Ascending aorta (tissue), 2 donors: ENCODE measurements at regions not wholly inside any gene's neighbourhood (a gene's known extent, or its start where the extent isn't known, plus 50 kb on each side); places are given as distances from the start of the nearest gene placed in this dataset.

Experiments
- DNase-seq, 2 donors: peaks; one replicate each; pipeline ENCODE4 v3.0.0-alpha.2; 2019; ENCODE audit warnings: low spot score in 2 of 2
- H3K27ac ChIP-seq, 2 donors: fragments of 200-600 bp; sonication (generic); one replicate each; pipeline ENCODE4 v1.5.1; 2016 to 2017; ENCODE audit warnings: mild to moderate bottlenecking in 1 of 2
- H3K27me3 ChIP-seq: fragments of 200-600 bp; sonication (generic); one replicate; pipeline ENCODE4 v1.5.1; 2017
- H3K36me3 ChIP-seq, 2 donors: fragments of 200-600 bp; sonication (generic); one replicate each; pipeline ENCODE4 v1.5.1; 2016
- H3K4me1 ChIP-seq, 2 donors: fragments of 200-600 bp; sonication (generic); one replicate each; pipeline ENCODE4 v1.5.1; 2016 to 2017; ENCODE audit warnings: mild to moderate bottlenecking in 1 of 2
- H3K4me3 ChIP-seq, 2 donors: fragments of 200-600 bp; sonication (generic); one replicate each; pipeline ENCODE4 v1.5.1; 2016 to 2017; ENCODE audit warnings: mild to moderate bottlenecking in 1 of 2
- H3K9me3 ChIP-seq, 2 donors: fragments of 200-600 bp; sonication (generic); one replicate each; pipeline ENCODE4 v1.5.1; 2016
- CTCF ChIP-seq, 3 experiments: fragments of 200-600 bp in 2 of 3; fragments of 450-650 bp in 1 of 3; sonication (generic) in 2 of 3; IDR thresholded peaks; one replicate each; pipeline ENCODE4 v1.5.1; 2016 to 2019; ENCODE audit warnings: antibody characterized with exemption in 3 of 3, mild to moderate bottlenecking in 1 of 3, moderate library complexity in 1 of 3
- intact Hi-C: fragments of 100-400 bp; cut with DNase I; formaldehyde crosslinking; loops from one replicate; pipeline ENCODE4 v1.15.1; 2023

DNA sequence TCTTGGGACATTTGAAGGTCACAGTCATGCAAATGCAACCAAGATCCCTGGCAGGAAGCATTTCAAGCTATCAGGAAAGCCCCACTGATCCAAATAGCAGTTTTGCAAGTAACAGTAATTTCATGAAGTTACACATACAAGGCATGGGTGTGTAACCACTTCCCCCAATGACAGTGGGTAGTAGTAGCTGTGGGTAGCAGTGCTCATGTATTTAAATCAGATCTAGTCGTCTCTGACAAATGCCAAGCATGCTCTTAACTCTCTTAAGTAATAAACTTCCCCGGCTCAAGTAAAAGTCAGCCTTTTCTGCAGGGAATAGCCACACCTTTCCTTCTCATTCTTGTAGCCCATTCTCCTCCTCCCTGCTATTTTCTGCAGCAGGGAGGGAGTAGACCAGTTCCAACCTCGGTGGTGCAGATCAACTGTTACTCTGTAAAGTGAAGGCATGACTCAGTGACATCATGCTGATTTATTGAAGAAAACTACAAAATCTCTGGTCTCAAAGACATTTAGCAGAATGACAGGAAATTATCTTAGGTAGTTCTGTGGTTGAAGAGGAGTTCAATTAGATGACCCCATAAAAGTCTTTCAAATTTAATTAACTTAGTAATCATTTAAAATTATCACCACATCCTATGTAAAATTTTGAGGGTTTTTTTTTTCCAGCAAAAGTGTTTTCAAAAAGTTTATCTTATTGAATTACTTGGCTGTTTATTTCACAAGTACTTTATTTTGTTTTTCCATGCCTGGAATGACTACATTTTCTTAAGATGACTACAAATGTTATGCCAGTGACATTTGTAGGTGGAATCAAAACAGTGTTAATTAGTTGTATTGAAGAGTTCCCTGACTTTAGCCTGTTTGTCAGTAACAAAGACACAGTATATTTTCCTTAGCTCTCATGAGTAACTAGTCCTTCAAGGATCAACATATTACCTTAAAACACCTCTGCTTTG, 568.3 kb downstream of the INHBA start:
- intact Hi-C loops = no loop called here
- no peak overlapping the region for H3K4me3 ChIP-seq
- H3K4me1 ChIP-seq = no peaks in the 10 kb centered on the region
- no peaks in the 10 kb centered on the region for H3K27me3 ChIP-seq
- TF ChIP-seq CTCF (IDR thresholded peaks at IDR 0.05) = no peak
- DNase-seq = no peak
- no peaks in the 10 kb centered on the region for H3K36me3 ChIP-seq
- H3K27ac ChIP-seq = no peak overlapping the region
- no peaks in the 10 kb centered on the region for H3K9me3 ChIP-seq

GRCh38 chr7:41133690-41134299, 569.1 kb downstream of the INHBA start:
- Histone ChIP-seq H3K9me3 (no peaks in the 10 kb centered on the region), H3K27me3 (no peaks in the 10 kb centered on the region), H3K4me1 (no peaks in the 10 kb centered on the region), H3K4me3 (no peak overlapping the region), H3K36me3 (no peaks in the 10 kb centered on the region), H3K27ac (no peak overlapping the region)
- intact Hi-C loops = no loop called here
- no peak for DNase-seq
- TF ChIP-seq CTCF (IDR thresholded peaks at IDR 0.05) = no peak

DNA sequence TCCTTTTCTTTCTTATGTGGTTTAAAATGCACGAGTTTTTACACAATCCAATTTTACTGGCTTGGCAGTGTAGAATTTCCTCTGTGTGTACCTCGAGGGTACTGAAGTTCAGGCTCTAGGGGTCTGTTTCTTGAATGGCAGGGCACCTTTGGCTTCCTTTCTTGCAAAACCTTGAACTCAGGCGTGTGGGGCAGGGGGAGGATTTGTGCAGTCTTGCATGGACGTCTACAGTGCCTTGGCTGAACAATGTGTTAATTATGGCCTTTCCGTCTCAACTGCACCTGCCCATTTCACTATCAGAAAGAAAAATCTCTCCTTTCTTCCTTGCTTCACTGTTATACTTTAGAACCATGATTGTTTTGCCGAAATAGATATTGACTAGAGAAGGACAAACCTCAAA, 570.9 kb downstream of the INHBA start:
- Histone ChIP-seq H3K27ac (no peak overlapping the region), H3K36me3 (no peaks in the 10 kb centered on the region), H3K4me1 (no peaks in the 10 kb centered on the region), H3K4me3 (no peak overlapping the region), H3K9me3 (no peaks in the 10 kb centered on the region), H3K27me3 (no peaks in the 10 kb centered on the region)
- no peak for TF ChIP-seq CTCF (IDR thresholded peaks at IDR 0.05)
- intact Hi-C loops = no loop called here
- no peak for DNase-seq

- DNase-seq = no peak
- Histone ChIP-seq H3K27ac (no peak overlapping the region), H3K27me3 (no peaks in the 10 kb centered on the region), H3K4me3 (no peak overlapping the region), H3K4me1 (no peaks in the 10 kb centered on the region), H3K36me3 (no peaks in the 10 kb centered on the region), H3K9me3 (no peaks in the 10 kb centered on the region)
- intact Hi-C loops = no loop called here
- no peak for TF ChIP-seq CTCF (IDR thresholded peaks at IDR 0.05)
These were observed 572.2 kb downstream of the INHBA start for GRCh38 chr7:41130561-41131236.

DNA sequence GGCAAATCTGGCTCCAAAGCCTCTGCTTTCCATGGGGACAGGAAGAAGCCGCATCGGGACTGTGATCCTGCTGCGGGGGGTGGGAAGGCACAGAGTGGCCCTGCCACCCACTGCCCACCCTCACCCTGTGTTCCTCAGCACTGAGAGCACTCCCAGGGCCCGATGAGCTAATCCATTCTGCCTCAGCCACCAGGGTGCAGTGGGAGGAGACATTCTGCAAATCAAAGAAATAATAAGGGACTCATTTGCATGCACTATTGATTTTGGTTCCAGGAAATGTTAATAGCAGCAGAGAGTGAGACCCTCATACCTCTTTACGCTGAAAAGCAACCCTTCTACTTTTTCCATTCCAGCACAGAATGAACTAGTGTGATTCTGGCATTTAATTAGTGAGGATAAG, 572.8 kb downstream of the INHBA start:
- Histone ChIP-seq H3K9me3 (no peaks in the 10 kb centered on the region), H3K27me3 (no peaks in the 10 kb centered on the region), H3K27ac (no peak overlapping the region), H3K4me1 (no peaks in the 10 kb centered on the region), H3K36me3 (no peaks in the 10 kb centered on the region), H3K4me3 (no peak overlapping the region)
- intact Hi-C loops = no loop called here
- TF ChIP-seq CTCF (IDR thresholded peaks at IDR 0.05) = no peak
- no peak for DNase-seq
